ENCODE measurements at regions not wholly inside any gene's neighbourhood (a gene's known extent, or its start where the extent isn't known, plus 50 kb on each side); places are given as distances from the start of the nearest gene placed in this dataset.

DNA sequence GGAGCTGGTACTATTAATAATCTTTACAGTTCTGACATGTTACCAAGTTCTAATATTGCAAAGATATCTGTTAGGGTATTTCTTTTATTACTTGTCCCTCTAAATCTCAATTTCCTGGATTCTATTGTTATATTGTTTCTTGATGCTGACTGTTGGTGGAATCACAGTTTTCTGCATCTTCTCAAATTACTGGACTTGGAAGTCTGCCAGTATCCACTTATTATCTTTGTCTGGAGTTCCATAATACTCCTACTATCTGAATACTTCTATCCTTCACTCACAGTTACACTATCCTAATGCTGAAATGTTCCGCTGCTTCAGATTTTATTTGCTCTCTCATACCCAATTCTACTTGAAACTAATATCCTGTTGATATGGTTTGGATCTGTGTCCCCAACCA is 1985.7 kb upstream of the PRR20A start:
- H3K4me3 ChIP-seq (ENCODE audit: low read length): no peak overlapping the region
- H3F3A ChIP-seq (ENCODE audit: insufficient read depth, low read length, poor library complexity, severe bottlenecking): no peaks in the 10 kb centered on the region
- H3K9me2 ChIP-seq (ENCODE audit: insufficient read depth, low read length): no peaks in the 10 kb centered on the region
- H3K27ac ChIP-seq (ENCODE audit: low read length): no peak overlapping the region
- H3K9ac ChIP-seq (ENCODE audit: low read length): no peak overlapping the region
- H3K36me3 ChIP-seq (ENCODE audit: insufficient read depth, low read length): no peaks in the 10 kb centered on the region
- H2AFZ ChIP-seq (ENCODE audit: low read depth, low read length): no peak overlapping the region
- no peaks in the 10 kb centered on the region for H3K79me2 ChIP-seq (replicated peaks; ENCODE audit: insufficient read depth, low read length)
- H4K20me1 ChIP-seq (ENCODE audit: insufficient read depth): no peaks in the 10 kb centered on the region
- H3K4me2 ChIP-seq (ENCODE audit: low read length): no peak overlapping the region
- no peaks in the 10 kb centered on the region for H3K27me3 ChIP-seq (ENCODE audit: insufficient read depth, low read depth, low read length)
- TF ChIP-seq TAF1 (IDR thresholded peaks at IDR 0.05; ENCODE audit: low read depth) (no peak), MXI1 (conservative IDR thresholded peaks at IDR 0.05; ENCODE audit: poor library complexity, severe bottlenecking) (no peak)
- TF ChIP-seq, protein P1, sequence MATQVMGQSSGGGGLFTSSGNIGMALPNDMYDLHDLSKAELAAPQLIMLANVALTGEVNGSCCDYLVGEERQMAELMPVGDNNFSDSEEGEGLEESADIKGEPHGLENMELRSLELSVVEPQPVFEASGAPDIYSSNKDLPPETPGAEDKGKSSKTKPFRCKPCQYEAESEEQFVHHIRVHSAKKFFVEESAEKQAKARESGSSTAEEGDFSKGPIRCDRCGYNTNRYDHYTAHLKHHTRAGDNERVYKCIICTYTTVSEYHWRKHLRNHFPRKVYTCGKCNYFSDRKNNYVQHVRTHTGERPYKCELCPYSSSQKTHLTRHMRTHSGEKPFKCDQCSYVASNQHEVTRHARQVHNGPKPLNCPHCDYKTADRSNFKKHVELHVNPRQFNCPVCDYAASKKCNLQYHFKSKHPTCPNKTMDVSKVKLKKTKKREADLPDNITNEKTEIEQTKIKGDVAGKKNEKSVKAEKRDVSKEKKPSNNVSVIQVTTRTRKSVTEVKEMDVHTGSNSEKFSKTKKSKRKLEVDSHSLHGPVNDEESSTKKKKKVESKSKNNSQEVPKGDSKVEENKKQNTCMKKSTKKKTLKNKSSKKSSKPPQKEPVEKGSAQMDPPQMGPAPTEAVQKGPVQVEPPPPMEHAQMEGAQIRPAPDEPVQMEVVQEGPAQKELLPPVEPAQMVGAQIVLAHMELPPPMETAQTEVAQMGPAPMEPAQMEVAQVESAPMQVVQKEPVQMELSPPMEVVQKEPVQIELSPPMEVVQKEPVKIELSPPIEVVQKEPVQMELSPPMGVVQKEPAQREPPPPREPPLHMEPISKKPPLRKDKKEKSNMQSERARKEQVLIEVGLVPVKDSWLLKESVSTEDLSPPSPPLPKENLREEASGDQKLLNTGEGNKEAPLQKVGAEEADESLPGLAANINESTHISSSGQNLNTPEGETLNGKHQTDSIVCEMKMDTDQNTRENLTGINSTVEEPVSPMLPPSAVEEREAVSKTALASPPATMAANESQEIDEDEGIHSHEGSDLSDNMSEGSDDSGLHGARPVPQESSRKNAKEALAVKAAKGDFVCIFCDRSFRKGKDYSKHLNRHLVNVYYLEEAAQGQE (IDR thresholded peaks at IDR 0.05; ENCODE audit: borderline replicate concordance): no peak
- H3K9me3 ChIP-seq (ENCODE audit: low read length): peaks cover 9% of the 10 kb centered on the region

GRCh38 chr13:55159765-55160164 is 1981.0 kb upstream of the PRR20A start:
- H3K27ac ChIP-seq (ENCODE audit: low read length): no peak overlapping the region
- H3K79me2 ChIP-seq (replicated peaks; ENCODE audit: insufficient read depth, low read length): no peaks in the 10 kb centered on the region
- no peaks in the 10 kb centered on the region for H3K36me3 ChIP-seq (ENCODE audit: insufficient read depth, low read length)
- peaks cover 9% of the 10 kb centered on the region for H3K9me3 ChIP-seq (ENCODE audit: low read length)
- H4K20me1 ChIP-seq (ENCODE audit: insufficient read depth): no peaks in the 10 kb centered on the region
- H3K27me3 ChIP-seq (ENCODE audit: insufficient read depth, low read depth, low read length): no peaks in the 10 kb centered on the region
- no peak for TF ChIP-seq EP300 (conservative IDR thresholded peaks at IDR 0.05; ENCODE audit: poor library complexity, severe bottlenecking)
- no peak for TF ChIP-seq MXI1 (conservative IDR thresholded peaks at IDR 0.05; ENCODE audit: poor library complexity, severe bottlenecking)
- TF ChIP-seq CTCF (IDR thresholded peaks at IDR 0.05; ENCODE audit: poor library complexity, severe bottlenecking): no peak
- no peak for TF ChIP-seq SMC3 (conservative IDR thresholded peaks at IDR 0.05; ENCODE audit: poor library complexity)
- TF ChIP-seq, protein P1 (IDR thresholded peaks at IDR 0.05; ENCODE audit: borderline replicate concordance): no peak
- no peak for TF ChIP-seq EZH2 (IDR thresholded peaks at IDR 0.05; ENCODE audit: borderline replicate concordance, insufficient read depth, low read length, poor library complexity, severe bottlenecking)
- TF ChIP-seq RAD21 (conservative IDR thresholded peaks at IDR 0.05): no peak
- TF ChIP-seq TAF1 (IDR thresholded peaks at IDR 0.05; ENCODE audit: low read depth): no peak
- no peak for TF ChIP-seq POLR2AphosphoS5 (IDR thresholded peaks at IDR 0.05)
- H3F3A ChIP-seq (ENCODE audit: insufficient read depth, low read length, poor library complexity, severe bottlenecking): no peaks in the 10 kb centered on the region
- no peak overlapping the region for H3K4me2 ChIP-seq (ENCODE audit: low read length)
- no peak overlapping the region for H3K4me3 ChIP-seq (ENCODE audit: low read length)
- no peaks in the 10 kb centered on the region for H3K9me2 ChIP-seq (ENCODE audit: insufficient read depth, low read length)
- no peak overlapping the region for H2AFZ ChIP-seq (ENCODE audit: low read depth, low read length)
- no peak overlapping the region for H3K9ac ChIP-seq (ENCODE audit: low read length)
